ENCODE measurements at regions not wholly inside any gene's neighbourhood (a gene's known extent, or its start where the extent isn't known, plus 50 kb on each side); places are given as distances from the start of the nearest gene placed in this dataset.

DNA sequence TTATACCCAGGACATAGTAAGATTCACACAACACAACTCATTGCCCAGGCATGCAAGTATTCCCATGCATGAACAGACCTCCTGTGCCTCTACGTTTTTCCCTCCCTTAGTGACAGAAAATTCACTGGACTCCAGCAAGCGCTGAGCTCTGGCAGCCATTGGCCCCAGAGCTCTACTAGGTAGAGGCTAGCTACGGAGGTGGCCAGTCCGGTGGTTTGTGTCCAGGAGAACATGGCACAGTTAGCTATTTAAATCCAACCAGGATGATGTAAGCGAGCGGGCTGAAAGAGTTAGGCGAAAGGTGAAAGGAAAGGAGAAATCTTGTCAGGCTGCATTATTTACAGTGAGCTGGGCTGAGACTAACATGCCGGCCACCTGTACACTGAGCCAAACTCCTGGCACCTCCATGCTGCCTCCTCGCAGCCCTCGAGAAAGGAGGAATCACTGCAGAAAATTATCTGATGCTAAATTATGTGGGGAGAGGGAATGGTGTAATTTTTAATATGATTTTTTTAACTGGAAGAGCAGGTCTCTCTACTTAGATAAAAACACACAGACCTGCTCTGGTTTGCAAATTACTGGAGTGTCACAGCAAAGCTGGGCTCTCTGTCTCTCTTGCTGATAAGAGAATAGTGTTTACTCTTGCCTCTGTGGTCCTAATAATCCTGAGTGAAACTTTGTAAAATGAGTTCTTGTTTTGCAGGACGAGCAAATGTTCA, 50.1 kb upstream of the ARMC2 start:
- TF ChIP-seq CTCF (IDR thresholded peaks at IDR 0.05) (no peak), POLR2A (IDR thresholded peaks at IDR 0.05) (no peak)

All from right lobe of liver (tissue), 4 donors.